SK-N-SH (cell line): ENCODE measurements at regions not wholly inside any gene's neighbourhood (a gene's known extent, or its start where the extent isn't known, plus 50 kb on each side); places are given as distances from the start of the nearest gene placed in this dataset.

Experiments
- CTCF ChIA-PET: fragments of 300-600, 350-600 bp; formaldehyde crosslinking; extraction: SDS; loops from one replicate; lab custom pipeline; 2021; lab: Yijun Ruan, JAX
- POLR2A ChIA-PET: fragments of 350-600 bp; sonication (Branson Sonifier 250); formaldehyde crosslinking; extraction: SDS; loops from one replicate; lab custom pipeline; 2020; ENCODE audit warnings: antibody characterized with exemption, inconsistent platforms; lab: Yijun Ruan, JAX
- DNase-seq: peaks from one replicate; pipeline ENCODE4 v3.0.0; 2012
- H2AFZ ChIP-seq: fragments of 200-600 bp; sonication (generic); 2 replicates; pipeline ENCODE4 v1.8.1; 2016; ENCODE audit warnings: antibody characterized with exemption, mild to moderate bottlenecking, low read depth
- H3F3A ChIP-seq: fragments of 200-600 bp; sonication (generic); replicated peaks from 2 replicates; pipeline ENCODE3; 2016; ENCODE audit warnings: antibody characterized with exemption, mild to moderate bottlenecking; ENCODE audit not compliant: insufficient read depth
- H3K27ac ChIP-seq, 2 experiments: fragments of 200-500 bp in 1 of 2; fragments of 200-600 bp in 1 of 2; sonication (Bioruptor generic) in 1 of 2; sonication (generic), shearing (Covaris generic) in 1 of 2; 2 replicates each; pipeline versions ENCODE4 v1.5.1 to v1.6.1; 2014 to 2016; ENCODE audit warnings: low read depth in 2 of 2, inconsistent platforms in 1 of 2, low read length in 1 of 2, mild to moderate bottlenecking in 1 of 2, mixed read lengths in 1 of 2
- H3K27me3 ChIP-seq: fragments of 200-600 bp; sonication (generic), shearing (Covaris generic); 2 replicates; pipeline ENCODE4 v1.6.1; 2016; ENCODE audit warnings: mixed run types; ENCODE audit not compliant: insufficient read depth
- H3K36me3 ChIP-seq, 2 experiments: fragments of 200-500 bp in 1 of 2; fragments of 200-600 bp in 1 of 2; sonication (Bioruptor generic) in 1 of 2; sonication (generic) in 1 of 2; replicated peaks in 1 of 2; 2 replicates each; pipeline versions ENCODE3 to v1.5.1; 2014 to 2016; ENCODE audit warnings: low read length in 1 of 2, mild to moderate bottlenecking in 1 of 2; ENCODE audit not compliant: insufficient read depth in 2 of 2, control insufficient read depth in 1 of 2
- H3K4me1 ChIP-seq, 2 experiments: fragments of 200-500 bp in 1 of 2; fragments of 200-600 bp in 1 of 2; sonication (Bioruptor generic) in 1 of 2; sonication (generic), shearing (Covaris generic) in 1 of 2; 2 replicates each; pipeline versions ENCODE4 v1.5.1 to v1.6.1; 2014 to 2016; ENCODE audit warnings: low read depth in 1 of 2, low read length in 1 of 2, mixed run types in 1 of 2; ENCODE audit not compliant: insufficient read depth in 2 of 2, control insufficient read depth in 1 of 2
- H3K4me2 ChIP-seq: fragments of 200-600 bp; sonication (generic), shearing (Covaris generic); 2 replicates; pipeline ENCODE4 v1.6.1; 2017; ENCODE audit warnings: mixed run types
- H3K4me3 ChIP-seq, 2 experiments: fragments of 200-500 bp in 1 of 2; fragments of 200-600 bp in 1 of 2; sonication (Bioruptor generic) in 1 of 2; sonication (generic), shearing (Covaris generic) in 1 of 2; 2 replicates each; pipeline versions ENCODE4 v1.5.1 to v1.8.1; 2014 to 2016; ENCODE audit warnings: low read depth in 2 of 2, inconsistent platforms in 1 of 2, low read length in 1 of 2, mild to moderate bottlenecking in 1 of 2, mixed read lengths in 1 of 2, moderate library complexity in 1 of 2
- H3K79me2 ChIP-seq: fragments of 200-600 bp; sonication (generic); 2 replicates; pipeline ENCODE4 v1.8.1; 2017; ENCODE audit warnings: mild to moderate bottlenecking; ENCODE audit not compliant: insufficient read depth
- H3K9ac ChIP-seq: fragments of 200-600 bp; sonication (generic); 2 replicates; pipeline ENCODE4 v1.6.1; 2017; ENCODE audit warnings: mixed run types
- H3K9me2 ChIP-seq: fragments of 200-600 bp; sonication (generic); 2 replicates; pipeline ENCODE4 v1.6.1; 2017; ENCODE audit warnings: mixed run types
- H3K9me3 ChIP-seq: fragments of 200-600 bp; sonication (generic); 2 replicates; pipeline ENCODE4 v1.6.1; 2017; ENCODE audit warnings: mixed run types, mild to moderate bottlenecking, moderate library complexity
- H4K20me1 ChIP-seq: fragments of 200-600 bp; sonication (generic); 2 replicates; pipeline ENCODE4 v1.6.1; 2017; ENCODE audit warnings: mild to moderate bottlenecking, mixed run types; ENCODE audit not compliant: insufficient read depth
- ELF1 ChIP-seq: IDR thresholded peaks from 2 replicates; pipeline ENCODE4 v1.4.0; 2012
- EZH2phosphoT487 ChIP-seq: fragments of 200-600 bp; sonication (generic); IDR thresholded peaks from 2 replicates; pipeline ENCODE4 v1.6.1; 2017; ENCODE audit warnings: low read depth, mixed run types, mild to moderate bottlenecking, antibody characterized with exemption, moderate library complexity, borderline replicate concordance
- FOSL2 ChIP-seq: IDR thresholded peaks from 2 replicates; pipeline ENCODE4 v1.4.0; 2012; ENCODE audit warnings: low read depth, mild to moderate bottlenecking, moderate library complexity, borderline replicate concordance
- FOXJ3 ChIP-seq: sonication (generic); formaldehyde crosslinking; IDR thresholded peaks from 2 replicates; pipeline ENCODE4 v1.5.1; 2020; ENCODE audit warnings: mild to moderate bottlenecking, missing genetic modification reagents
- FOXM1 ChIP-seq: IDR thresholded peaks from 2 replicates; pipeline ENCODE4 v1.4.0; 2012; ENCODE audit warnings: low read depth, mild to moderate bottlenecking
- MAX ChIP-seq: IDR thresholded peaks from 2 replicates; pipeline ENCODE4 v1.4.0; 2012; ENCODE audit warnings: low read depth
- MEF2A ChIP-seq: IDR thresholded peaks from 2 replicates; pipeline ENCODE4 v1.4.0; 2012; ENCODE audit warnings: low read depth, borderline replicate concordance
- NFIC ChIP-seq: IDR thresholded peaks from 2 replicates; pipeline ENCODE4 v1.4.0; 2012; ENCODE audit warnings: borderline replicate concordance
- NRF1 ChIP-seq: IDR thresholded peaks from 2 replicates; pipeline ENCODE4 v1.6.1; 2012; ENCODE audit warnings: low read depth, mild to moderate bottlenecking, low read length
- POLR2AphosphoS5 ChIP-seq: IDR thresholded peaks from 2 replicates; pipeline ENCODE4 v1.6.1; 2012; ENCODE audit warnings: low read depth, low read length
- RCOR1 ChIP-seq: fragments of 150-350 bp; IDR thresholded peaks from 2 replicates; pipeline ENCODE4 v1.6.1; 2017; ENCODE audit warnings: antibody characterized with exemption, low read length
- REST ChIP-seq: IDR thresholded peaks from 2 replicates; pipeline ENCODE4 v1.6.1; 2012; ENCODE audit warnings: mild to moderate bottlenecking, low read depth, low read length, moderate library complexity
- RFX5 ChIP-seq: IDR thresholded peaks from 2 replicates; pipeline ENCODE4 v1.6.1; 2012; ENCODE audit warnings: mild to moderate bottlenecking, improper control_type of control experiment, low read length
- SIN3A ChIP-seq: IDR thresholded peaks from 2 replicates; pipeline ENCODE4 v1.6.1; 2012; ENCODE audit warnings: low read depth, mild to moderate bottlenecking, low read length, moderate library complexity, borderline replicate concordance
- TCF12 ChIP-seq: IDR thresholded peaks from 2 replicates; pipeline ENCODE4 v1.4.0; 2012
- USF2 ChIP-seq: fragments of 150-350 bp; IDR thresholded peaks from 2 replicates; pipeline ENCODE4 v1.6.1; 2017; ENCODE audit warnings: antibody characterized with exemption, low read length, low read depth, borderline replicate concordance
- WGBS: methylation state at CpG from one replicate; pipeline ENCODE4 v1.1.6; 2017; ENCODE audit warnings: low lambda C conversion rate; 5-methylcytosine and 5-hydroxymethylcytosine counted together

GRCh38 chr2:239498576-239498975 is 97.8 kb upstream of the HDAC4 start:
- CTCF ChIA-PET: interaction anchor here (1.0 to 1.2 kb wide), 2 partner anchors 10 to 14 kb away, joined by 3 read pairs; no protein-coding TSS in a partner anchor
- no peaks in the 10 kb centered on the region for H3K4me1 ChIP-seq
- H4K20me1 ChIP-seq: no peaks in the 10 kb centered on the region
- H3F3A ChIP-seq: no peaks in the 10 kb centered on the region
- no peaks in the 10 kb centered on the region for H3K9me2 ChIP-seq
- H3K27me3 ChIP-seq: no peaks in the 10 kb centered on the region
- H3K36me3 ChIP-seq: no peaks in the 10 kb centered on the region
- DNase-seq: no peak
- POLR2A ChIA-PET: no interaction called here
- H2AFZ ChIP-seq: no peak overlapping the region
- no peak overlapping the region for H3K4me3 ChIP-seq
- H3K27ac ChIP-seq: no peak overlapping the region
- WGBS: 48% methylated on average over 15 of the region's 16 CpGs
- no peak overlapping the region for H3K9ac ChIP-seq
- no peak overlapping the region for H3K4me2 ChIP-seq
- H3K9me3 ChIP-seq: no peaks in the 10 kb centered on the region
- no peaks in the 10 kb centered on the region for H3K79me2 ChIP-seq
- TF ChIP-seq ELF1: no peak
- TF ChIP-seq EZH2phosphoT487: no peak
- TF ChIP-seq NFIC: no peak
- no peak for TF ChIP-seq MEF2A
- TF ChIP-seq FOSL2: no peak
- TF ChIP-seq SIN3A: no peak
- no peak for TF ChIP-seq FOXJ3
- no peak for TF ChIP-seq RCOR1
- TF ChIP-seq POLR2AphosphoS5: no peak
- TF ChIP-seq REST: no peak
- TF ChIP-seq TCF12: no peak
- no peak for TF ChIP-seq FOXM1
- TF ChIP-seq MAX: no peak
- no peak for TF ChIP-seq USF2
- TF ChIP-seq NRF1: no peak
- TF ChIP-seq RFX5: no peak
